ENCODE measurements at regions not wholly inside any gene's neighbourhood (a gene's known extent, or its start where the extent isn't known, plus 50 kb on each side); places are given as distances from the start of the nearest gene placed in this dataset.

DNA sequence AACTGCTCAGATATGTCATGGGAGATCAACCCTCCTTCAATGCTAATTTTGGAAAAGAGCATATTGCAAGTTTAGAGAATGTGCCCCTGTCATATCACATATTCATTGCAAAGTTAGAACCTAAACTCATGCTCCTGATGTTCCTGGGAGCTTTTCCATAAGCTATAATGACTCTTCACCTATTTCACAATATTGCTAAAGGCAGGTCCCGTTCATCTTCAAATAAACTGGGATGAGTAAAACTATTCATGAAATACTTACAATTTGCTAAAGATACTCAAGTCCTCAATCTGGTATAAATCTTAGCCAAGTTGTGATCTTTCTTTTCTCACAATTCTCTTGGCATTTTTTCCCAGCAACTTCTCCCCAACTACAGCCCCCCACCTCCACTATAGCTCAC is 121.7 kb upstream of the TNFAIP3 start:
- TF ChIP-seq, protein P1, sequence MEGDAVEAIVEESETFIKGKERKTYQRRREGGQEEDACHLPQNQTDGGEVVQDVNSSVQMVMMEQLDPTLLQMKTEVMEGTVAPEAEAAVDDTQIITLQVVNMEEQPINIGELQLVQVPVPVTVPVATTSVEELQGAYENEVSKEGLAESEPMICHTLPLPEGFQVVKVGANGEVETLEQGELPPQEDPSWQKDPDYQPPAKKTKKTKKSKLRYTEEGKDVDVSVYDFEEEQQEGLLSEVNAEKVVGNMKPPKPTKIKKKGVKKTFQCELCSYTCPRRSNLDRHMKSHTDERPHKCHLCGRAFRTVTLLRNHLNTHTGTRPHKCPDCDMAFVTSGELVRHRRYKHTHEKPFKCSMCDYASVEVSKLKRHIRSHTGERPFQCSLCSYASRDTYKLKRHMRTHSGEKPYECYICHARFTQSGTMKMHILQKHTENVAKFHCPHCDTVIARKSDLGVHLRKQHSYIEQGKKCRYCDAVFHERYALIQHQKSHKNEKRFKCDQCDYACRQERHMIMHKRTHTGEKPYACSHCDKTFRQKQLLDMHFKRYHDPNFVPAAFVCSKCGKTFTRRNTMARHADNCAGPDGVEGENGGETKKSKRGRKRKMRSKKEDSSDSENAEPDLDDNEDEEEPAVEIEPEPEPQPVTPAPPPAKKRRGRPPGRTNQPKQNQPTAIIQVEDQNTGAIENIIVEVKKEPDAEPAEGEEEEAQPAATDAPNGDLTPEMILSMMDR (IDR thresholded peaks at IDR 0.05): no peak
- TF ChIP-seq POLR2A (IDR thresholded peaks at IDR 0.05): no peak
